ENCODE measurements at regions not wholly inside any gene's neighbourhood (a gene's known extent, or its start where the extent isn't known, plus 50 kb on each side); places are given as distances from the start of the nearest gene placed in this dataset.

- TF ChIP-seq XRCC5 (optimal IDR thresholded peaks at IDR 0.05; ENCODE audit: low read length) (peak; percentile 26), ZNF460 (CRISPR knock-in tag; IDR thresholded peaks at IDR 0.05; ENCODE audit: borderline replicate concordance) (peak; percentile 9; the same call in 1 of the 2 replicates), ZNF30 (CRISPR knock-in tag; IDR thresholded peaks at IDR 0.05) (no peak), PCBP2 (optimal IDR thresholded peaks at IDR 0.05; ENCODE audit: low read depth, low read length, poor library complexity, severe bottlenecking) (no peak), ZNF331 (CRISPR knock-in tag; IDR thresholded peaks at IDR 0.05) (0 out of 2 replicates have a peak, but pooled peaks have one; percentile 2), MEF2D (CRISPR knock-in tag; IDR thresholded peaks at IDR 0.05) (no peak; the same call in 1 of the 2 replicates), CSRNP1 (CRISPR knock-in tag; IDR thresholded peaks at IDR 0.05) (no peak), GABPA (IDR thresholded peaks at IDR 0.05; ENCODE audit: low read depth, low read length) (no peak), GABPA (CRISPR knock-in tag; IDR thresholded peaks at IDR 0.05; ENCODE audit: low read depth) (peak; percentile 34; the same call in 1 of the 2 replicates), ZNF263 (CRISPR knock-in tag; IDR thresholded peaks at IDR 0.05) (peak; percentile 94), PRPF4 (IDR thresholded peaks at IDR 0.05; ENCODE audit: low read depth, low read length, poor library complexity, severe bottlenecking) (no peak), ZSCAN25 (CRISPR knock-in tag; IDR thresholded peaks at IDR 0.05) (no peak), ZNF589 (CRISPR knock-in tag; conservative IDR thresholded peaks at IDR 0.05) (no peak), NBN (conservative IDR thresholded peaks at IDR 0.05) (no peak), ZNF614 (CRISPR knock-in tag; IDR thresholded peaks at IDR 0.05; ENCODE audit: borderline replicate concordance) (peak; percentile 43), ZMAT3 (CRISPR knock-in tag; conservative IDR thresholded peaks at IDR 0.05) (no peak; the same call in 1 of the 2 replicates), ZNF550 (CRISPR knock-in tag; IDR thresholded peaks at IDR 0.05; ENCODE audit: borderline replicate concordance) (no peak), GATAD1 (CRISPR knock-in tag; IDR thresholded peaks at IDR 0.05) (no peak), ZNF552 (CRISPR knock-in tag; IDR thresholded peaks at IDR 0.05; ENCODE audit: borderline replicate concordance) (peak; percentile 71; the same call in 1 of the 2 replicates), TBX3 (IDR thresholded peaks at IDR 0.05; ENCODE audit: borderline replicate concordance) (peak; percentile 58; the same call in 1 of the 2 replicates), RXRB (CRISPR knock-in tag; IDR thresholded peaks at IDR 0.05; ENCODE audit: borderline replicate concordance) (peak; percentile 32; the same call in 1 of the 2 replicates), ZNF382 (CRISPR knock-in tag; IDR thresholded peaks at IDR 0.05; ENCODE audit: borderline replicate concordance) (no peak), ARNT2 (CRISPR knock-in tag; IDR thresholded peaks at IDR 0.05; ENCODE audit: low read depth) (peak; percentile 57; the same call in 1 of the 2 replicates), POLR2AphosphoS2 (IDR thresholded peaks at IDR 0.05; ENCODE audit: low read depth, low read length) (no peak), KMT2B (CRISPR knock-in tag; IDR thresholded peaks at IDR 0.05) (no peak), ZNF768 (CRISPR knock-in tag; IDR thresholded peaks at IDR 0.05) (peak; percentile 11; the same call in 1 of the 2 replicates), CREM (IDR thresholded peaks at IDR 0.05) (0 out of 2 replicates have a peak, but pooled peaks have one; percentile 22), CREM (CRISPR knock-in tag; IDR thresholded peaks at IDR 0.05) (no peak), REL (CRISPR knock-in tag; conservative IDR thresholded peaks at IDR 0.05) (no peak), ZKSCAN8 (CRISPR knock-in tag; IDR thresholded peaks at IDR 0.05; ENCODE audit: borderline replicate concordance) (0 out of 2 replicates have a peak, but pooled peaks have one; percentile 26), DNMT1 (CRISPR knock-in tag; IDR thresholded peaks at IDR 0.05) (no peak), TMF1 (CRISPR knock-in tag; IDR thresholded peaks at IDR 0.05; ENCODE audit: low read depth) (0 out of 2 replicates have a peak, but pooled peaks have one; percentile 16), KDM4B (CRISPR knock-in tag; IDR thresholded peaks at IDR 0.05) (0 out of 2 replicates have a peak, but pooled peaks have one; percentile 42), SOX5 (CRISPR knock-in tag; IDR thresholded peaks at IDR 0.05; ENCODE audit: borderline replicate concordance) (peak; percentile 37; the same call in 1 of the 2 replicates)
These were observed 78.4 kb upstream of the SLC45A1 start (continued) for GRCh38 chr1:8239306-8240023.
